CD4-positive, alpha-beta T cell treated with Interleukin-6 at 100 ng/mL for 8 hours (primary cell): ENCODE measurements at regions not wholly inside any gene's neighbourhood (a gene's known extent, or its start where the extent isn't known, plus 50 kb on each side); places are given as distances from the start of the nearest gene placed in this dataset.
"Not testable (repeated sequence)": the region's sequence is repeated elsewhere in the genome, so short reads cannot be mapped to it uniquely, and the experiment has no call there.

Source experiments
- DNase-seq: peaks from one replicate; pipeline ENCODE4 v3.0.0-alpha.2; 2020; ENCODE audit warnings: mixed read lengths, low spot score

- DNase-seq, result no peak
These were observed 60.6 kb upstream of the E2F3 start for GRCh38 chr6:20341096-20341495.

DNA sequence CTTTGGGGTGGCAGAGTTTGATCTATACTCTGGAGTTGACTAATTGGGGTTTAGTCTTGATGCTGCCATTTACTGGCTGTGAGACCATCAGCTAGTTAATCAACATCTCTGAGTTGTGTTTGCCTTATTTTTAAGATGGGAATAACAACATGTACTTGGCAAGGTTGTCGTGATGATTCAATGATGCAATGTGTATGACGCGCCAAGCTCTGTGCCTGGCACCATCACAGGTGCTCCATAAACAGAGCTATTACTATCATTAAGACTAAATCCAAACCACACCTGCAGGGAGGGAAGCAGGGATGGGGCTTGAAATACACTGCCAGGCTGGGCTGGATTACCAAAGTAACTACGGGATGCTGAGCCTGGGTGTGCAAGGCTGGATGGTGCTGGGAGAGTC, 60.1 kb upstream of the E2F3 start:
- no peak for DNase-seq

- not testable (repeated sequence) for DNase-seq
These were observed 54.7 kb upstream of the E2F3 start for GRCh38 chr6:20346948-20347347.

- no peak for DNase-seq
These were observed 53.6 kb upstream of the E2F3 start for GRCh38 chr6:20348041-20348440.

- DNase-seq, result no peak
These were observed 52.5 kb upstream of the E2F3 start for GRCh38 chr6:20349225-20349624.

GRCh38 chr6:20350215-20350614, 51.5 kb upstream of the E2F3 start:
- DNase-seq, result no peak

DNA sequence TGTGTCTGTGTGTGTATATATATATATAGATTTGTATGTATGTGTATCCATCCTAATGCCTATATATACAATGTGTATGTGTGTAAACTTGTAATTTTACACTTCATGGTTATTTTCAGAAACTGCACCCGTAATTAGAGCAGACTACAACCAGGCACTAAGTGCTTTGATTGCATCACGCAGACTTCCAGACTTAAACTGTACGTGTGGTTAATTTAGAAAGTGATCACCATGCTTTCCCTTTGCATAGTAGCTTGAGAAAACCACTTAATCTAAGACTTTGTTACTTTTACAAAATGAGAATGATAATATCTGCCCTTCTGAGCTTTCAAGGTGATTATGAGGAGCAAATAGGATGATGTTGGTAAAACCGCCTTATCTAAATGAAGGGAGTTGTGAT, 50.1 kb upstream of the E2F3 start:
- no peak for DNase-seq
